ENCODE measurements at regions not wholly inside any gene's neighbourhood (a gene's known extent, or its start where the extent isn't known, plus 50 kb on each side); places are given as distances from the start of the nearest gene placed in this dataset.

GRCh38 chr9:89996773-89997172 lies 392.0 kb downstream of the GADD45G start:
- DNase-seq (ENCODE audit: low read depth): no peak

GRCh38 chr9:89998633-89999032 lies 393.8 kb downstream of the GADD45G start:
- DNase-seq (ENCODE audit: low read depth): no peak

GRCh38 chr9:89999176-89999533 lies 394.3 kb downstream of the GADD45G start:
- DNase-seq (ENCODE audit: low read depth): no peak

GRCh38 chr9:89999534-90000370 lies 394.9 kb downstream of the GADD45G start:
- DNase-seq (ENCODE audit: low read depth): peak; percentile 14

- DNase-seq (ENCODE audit: low read depth): no peak
Observed at GRCh38 chr9:90000925-90001324, 396.1 kb downstream of the GADD45G start.

- no peak for DNase-seq (ENCODE audit: low read depth)
Observed at GRCh38 chr9:90001747-90002146, 396.9 kb downstream of the GADD45G start.

GRCh38 chr9:90002397-90003271 lies 397.8 kb downstream of the GADD45G start:
- DNase-seq (ENCODE audit: low read depth): no peak

GRCh38 chr9:90005388-90005787 lies 400.6 kb downstream of the GADD45G start:
- no peak for DNase-seq (ENCODE audit: low read depth)

- no peak for DNase-seq (ENCODE audit: low read depth)
Observed at GRCh38 chr9:90007516-90008440, 403.0 kb downstream of the GADD45G start.

GRCh38 chr9:90009447-90009846 lies 404.6 kb downstream of the GADD45G start:
- DNase-seq (ENCODE audit: low read depth): no peak

GRCh38 chr9:90010793-90011192 lies 406.0 kb downstream of the GADD45G start:
- no peak for DNase-seq (ENCODE audit: low read depth)

GRCh38 chr9:90012949-90013348 lies 408.1 kb downstream of the GADD45G start:
- no peak for DNase-seq (ENCODE audit: low read depth)

- no peak for DNase-seq (ENCODE audit: low read depth)
Observed at GRCh38 chr9:90013778-90014177, 409.0 kb downstream of the GADD45G start.

GRCh38 chr9:90014421-90014820 lies 409.6 kb downstream of the GADD45G start:
- DNase-seq (ENCODE audit: low read depth): no peak

GRCh38 chr9:90016272-90016671 lies 411.5 kb downstream of the GADD45G start:
- no peak for DNase-seq (ENCODE audit: low read depth)

GRCh38 chr9:90017679-90018078 lies 412.9 kb downstream of the GADD45G start:
- no peak for DNase-seq (ENCODE audit: low read depth)

- DNase-seq (ENCODE audit: low read depth): no peak
Observed at GRCh38 chr9:90018688-90019087, 413.9 kb downstream of the GADD45G start.

- no peak for DNase-seq (ENCODE audit: low read depth)
Observed at GRCh38 chr9:90019626-90020025, 414.8 kb downstream of the GADD45G start.

GRCh38 chr9:90020276-90020871 lies 415.6 kb downstream of the GADD45G start:
- DNase-seq (ENCODE audit: low read depth): no peak

- DNase-seq (ENCODE audit: low read depth): no peak
Observed at GRCh38 chr9:90021216-90021906, 416.5 kb downstream of the GADD45G start.

- no peak for DNase-seq (ENCODE audit: low read depth)
Observed at GRCh38 chr9:90022474-90022873, 417.7 kb downstream of the GADD45G start.
